HG02759 (cell line): ENCODE measurements at regions not wholly inside any gene's neighbourhood (a gene's known extent, or its start where the extent isn't known, plus 50 kb on each side); places are given as distances from the start of the nearest gene placed in this dataset.

Experiments
- ATAC-seq: cut with Tn5 transposase; IDR thresholded peaks from one replicate; pipeline ENCODE4 v1.9.1; 2021; ENCODE audit warnings: mild to moderate bottlenecking, moderate library complexity; ENCODE audit not compliant: unreplicated experiment

- ATAC-seq, result no peak
Measured at GRCh38 chr2:196433116-196433515, 206.4 kb upstream of the CCDC150 start.

GRCh38 chr2:196434217-196434616, 205.3 kb upstream of the CCDC150 start:
- no peak for ATAC-seq

GRCh38 chr2:196435189-196435588, 204.3 kb upstream of the CCDC150 start:
- no peak for ATAC-seq

DNA sequence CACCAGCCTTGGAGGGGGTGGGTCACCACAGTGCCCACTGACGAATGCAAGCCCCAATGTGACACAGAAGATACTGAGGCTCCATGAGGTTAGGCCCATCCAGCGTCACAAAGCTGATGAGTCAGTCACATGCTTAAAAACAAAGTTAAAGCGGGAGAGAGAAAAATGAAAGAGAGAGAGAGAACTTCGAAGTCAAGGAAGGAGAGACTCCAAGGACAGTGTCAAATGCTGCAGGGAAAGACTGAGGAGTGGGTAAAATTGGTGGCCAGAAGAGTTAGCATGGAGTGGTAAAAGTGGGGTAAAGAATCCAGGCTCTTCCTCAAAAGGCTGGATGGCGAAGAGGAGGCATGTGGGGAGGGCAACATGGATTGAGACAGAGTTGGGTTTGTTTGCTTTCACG, 201.9 kb upstream of the CCDC150 start:
- no peak for ATAC-seq

DNA sequence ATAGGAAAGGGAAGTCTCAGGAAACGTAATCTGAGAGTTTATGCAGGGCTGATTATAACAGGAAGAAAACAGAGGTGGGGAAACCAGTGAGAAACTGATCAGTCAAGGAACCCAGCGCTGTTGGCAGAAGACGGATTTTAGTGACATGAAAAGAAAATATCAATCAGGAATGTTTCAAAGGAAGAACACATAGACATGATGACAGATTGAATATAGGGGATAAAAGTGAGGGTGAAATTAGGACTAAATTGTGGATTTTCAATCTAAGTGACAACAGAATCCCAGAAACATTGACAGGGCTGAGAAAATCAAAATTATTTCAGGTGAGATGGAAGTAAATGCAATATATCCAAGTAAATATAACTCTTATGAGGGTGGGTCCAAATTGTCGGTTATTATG, 199.8 kb upstream of the CCDC150 start:
- ATAC-seq, result no peak

GRCh38 chr2:196440413-196440812, 199.1 kb upstream of the CCDC150 start:
- ATAC-seq, result no peak

DNA sequence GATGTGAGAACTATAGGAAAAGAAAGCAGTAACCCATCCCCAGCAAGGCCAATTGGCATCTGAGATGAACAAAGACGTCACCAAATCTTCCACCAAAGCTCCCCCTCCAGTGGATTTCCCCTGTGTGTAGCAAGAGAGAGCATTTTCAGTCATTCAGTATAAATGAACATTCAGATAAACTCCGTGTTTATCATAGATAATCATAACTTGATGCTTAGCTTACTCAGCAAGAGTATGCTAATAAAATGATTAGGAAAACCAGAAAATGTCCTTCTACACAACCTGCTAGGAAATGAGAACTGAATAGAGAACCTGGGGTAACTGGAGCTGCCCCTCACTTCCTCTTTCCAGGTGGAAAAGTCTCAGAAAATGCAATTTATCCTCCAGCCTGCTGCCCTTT, 198.0 kb upstream of the CCDC150 start:
- ATAC-seq, result no peak

- ATAC-seq, result no peak
Measured at GRCh38 chr2:196442211-196442610, 197.3 kb upstream of the CCDC150 start.

- no peak for ATAC-seq
Measured at GRCh38 chr2:196444442-196444841, 195.1 kb upstream of the CCDC150 start.

- no peak for ATAC-seq
Measured at GRCh38 chr2:196445991-196446390, 193.5 kb upstream of the CCDC150 start.

DNA sequence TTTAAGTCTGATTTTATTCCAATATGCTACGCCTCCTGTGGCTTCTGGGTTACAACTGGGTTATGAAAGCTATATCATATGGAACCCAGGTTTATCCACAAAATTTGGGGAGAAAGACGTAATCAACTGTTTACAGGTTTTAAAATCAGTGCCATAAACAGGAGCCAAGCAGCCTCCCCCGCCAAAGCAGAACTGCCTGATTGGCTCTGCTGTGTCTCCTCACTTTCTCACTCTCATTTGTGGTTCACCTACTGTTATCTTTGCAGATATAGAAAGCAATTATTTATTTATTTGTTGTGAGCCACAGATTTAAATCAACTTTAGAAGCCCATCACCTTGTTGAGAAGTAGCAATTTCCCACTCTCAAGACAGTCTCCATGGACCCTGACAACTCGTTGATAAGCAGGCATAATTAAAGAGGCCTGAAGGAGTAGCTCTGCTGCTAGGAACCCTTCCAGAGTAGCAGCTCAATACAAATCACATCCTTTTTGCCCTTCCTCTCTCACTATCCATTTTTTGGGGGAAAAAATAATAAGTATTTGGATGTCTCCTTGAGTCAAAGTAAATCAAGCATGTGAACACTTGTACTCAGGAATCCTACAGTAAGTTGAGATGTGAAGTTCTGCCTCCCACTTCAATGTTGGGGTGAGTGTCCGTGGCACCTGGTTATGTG, 191.0 kb upstream of the CCDC150 start:
- ATAC-seq, result no peak

- ATAC-seq, result no peak
Measured at GRCh38 chr2:196449083-196449482, 190.4 kb upstream of the CCDC150 start.

GRCh38 chr2:196452758-196453157, 186.8 kb upstream of the CCDC150 start:
- ATAC-seq, result no peak

DNA sequence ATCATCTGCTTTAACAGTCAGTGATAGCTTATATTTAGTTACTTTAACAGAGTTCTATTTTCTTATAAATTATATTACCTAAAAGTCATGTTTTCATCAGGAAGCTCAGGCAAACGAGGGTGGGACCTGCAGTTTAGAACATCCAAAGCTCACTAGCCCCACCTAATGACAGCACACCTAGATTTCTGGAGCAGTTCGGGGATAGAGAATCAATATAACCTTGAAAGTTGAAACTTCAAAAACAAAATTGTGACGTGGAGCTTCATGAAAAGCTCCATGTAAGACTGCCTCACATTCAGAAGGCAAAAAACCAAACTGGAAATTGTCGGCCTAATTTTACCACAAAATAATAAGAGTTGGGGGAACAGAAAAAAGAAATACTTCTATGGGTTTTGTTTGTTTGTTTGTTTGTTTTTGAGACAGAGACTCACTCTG, 185.9 kb upstream of the CCDC150 start:
- ATAC-seq, result no peak

DNA sequence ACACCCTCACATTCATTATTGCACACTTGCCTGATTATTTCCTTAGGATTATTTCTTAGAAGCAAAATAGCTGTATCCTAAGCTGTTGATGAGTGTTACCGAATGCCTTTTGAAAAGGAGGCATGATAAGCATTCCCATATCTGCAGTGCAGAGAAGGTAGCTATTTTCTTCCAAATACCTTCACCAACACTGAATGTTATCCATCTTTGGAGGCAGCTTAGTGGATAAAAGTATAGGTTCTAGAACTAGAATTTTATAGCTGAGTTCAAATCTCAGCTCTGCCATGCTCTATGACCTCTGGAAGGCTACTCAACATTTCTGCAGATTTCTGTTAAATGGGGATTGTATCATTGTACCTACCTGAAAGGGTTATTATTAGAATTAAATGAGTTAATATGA, 185.0 kb upstream of the CCDC150 start:
- no peak for ATAC-seq

DNA sequence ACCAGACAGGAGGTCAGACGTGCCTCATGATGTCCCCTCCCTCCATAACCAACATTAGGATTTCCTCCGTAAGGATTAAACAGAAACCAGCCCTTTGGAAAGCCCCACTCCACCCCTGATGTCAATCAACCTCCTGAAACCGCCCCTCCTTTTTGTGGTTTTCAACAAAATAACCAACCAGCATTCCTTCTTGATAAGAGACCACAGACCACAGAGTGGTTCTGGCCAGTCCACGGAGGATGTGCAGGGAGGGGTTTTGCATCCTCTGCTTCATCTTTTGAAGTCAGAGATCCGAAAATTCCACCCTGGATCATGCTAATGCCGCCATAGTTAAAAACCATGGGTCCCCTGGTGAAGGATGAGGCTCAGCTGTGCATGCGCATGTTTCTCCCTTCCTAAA, 180.0 kb upstream of the CCDC150 start:
- no peak for ATAC-seq

DNA sequence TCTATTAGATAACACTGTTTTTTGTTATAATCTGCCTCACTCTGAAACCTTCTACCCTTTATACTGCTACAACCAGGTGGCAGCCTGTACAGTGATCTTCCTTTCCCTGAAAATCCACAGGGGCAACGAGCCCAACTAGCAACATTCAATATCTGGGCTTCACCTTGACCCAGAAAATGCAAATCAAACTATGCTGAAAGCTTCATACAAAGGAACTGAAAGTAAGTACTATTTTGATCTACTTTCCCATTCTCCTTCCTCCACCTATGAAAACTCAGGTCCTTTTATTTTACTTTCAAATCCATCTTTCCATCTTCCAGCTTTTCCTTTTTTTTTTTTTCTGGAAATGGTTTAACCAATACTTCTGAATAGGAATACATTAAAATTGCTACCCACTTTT, 175.8 kb upstream of the CCDC150 start:
- no peak for ATAC-seq

DNA sequence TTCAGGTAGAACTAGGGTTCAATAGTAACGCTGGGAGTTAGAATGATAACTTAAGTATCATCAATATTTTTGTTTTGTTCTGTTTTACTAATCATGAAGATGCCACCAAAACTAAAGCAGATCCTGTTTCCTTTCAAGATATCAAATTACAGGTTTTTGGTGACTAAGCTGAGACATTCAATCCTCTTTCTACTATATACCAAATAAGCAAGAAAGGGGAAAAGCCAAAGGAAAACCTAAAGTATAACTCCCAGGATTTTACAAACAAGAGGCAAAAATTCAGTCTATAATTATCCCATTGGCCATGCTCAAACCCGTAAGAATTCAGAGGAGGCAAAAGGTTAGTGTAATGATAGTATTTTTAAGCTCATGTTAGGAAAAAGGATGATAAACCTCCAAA, 175.2 kb upstream of the CCDC150 start:
- no peak for ATAC-seq

DNA sequence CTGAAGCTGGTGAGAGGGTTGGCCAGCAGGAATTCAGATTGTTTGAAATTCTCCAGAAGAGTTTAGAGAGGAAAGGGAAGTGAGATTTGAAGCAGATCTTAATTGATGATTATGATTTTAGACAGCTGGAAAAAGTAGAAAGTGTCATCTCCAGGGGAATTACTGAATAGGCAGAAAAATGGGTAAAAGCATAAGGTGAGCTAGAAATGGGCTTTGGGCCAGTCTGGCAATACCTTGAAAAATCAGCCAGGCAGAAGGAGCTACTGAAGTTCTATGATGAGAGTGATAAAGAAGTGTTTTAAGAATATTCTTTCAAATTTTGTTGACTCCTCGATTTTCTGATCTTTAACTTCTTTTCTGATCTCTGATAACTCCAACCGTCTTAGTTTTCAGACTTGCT, 172.9 kb upstream of the CCDC150 start:
- ATAC-seq, result no peak

DNA sequence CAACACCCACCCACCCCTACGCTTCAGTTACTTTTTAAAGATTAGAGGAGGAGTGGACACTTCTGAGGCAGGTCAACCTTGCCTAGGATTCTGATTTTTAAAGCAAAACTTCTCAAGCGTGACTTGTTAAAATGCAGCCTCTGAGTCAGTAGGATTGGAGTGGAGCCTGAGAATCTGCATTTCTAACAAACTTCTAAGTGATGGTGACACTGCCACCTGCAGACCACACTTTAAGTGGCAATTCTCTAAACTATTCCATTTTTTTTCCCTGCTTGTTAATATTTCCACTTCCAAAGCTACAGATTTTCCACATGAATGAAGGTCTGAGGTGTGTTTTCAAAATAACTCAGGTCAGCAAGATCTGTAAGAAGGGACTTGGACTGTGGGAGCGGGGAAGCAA, 171.1 kb upstream of the CCDC150 start:
- ATAC-seq, result no peak

GRCh38 chr2:196473617-196474016, 165.9 kb upstream of the CCDC150 start:
- no peak for ATAC-seq

GRCh38 chr2:196475611-196476010, 163.9 kb upstream of the CCDC150 start:
- no peak for ATAC-seq

- no peak for ATAC-seq
Measured at GRCh38 chr2:196478588-196478987, 160.9 kb upstream of the CCDC150 start.
